Osteocyte (in vitro differentiated cells): ENCODE measurements at regions not wholly inside any gene's neighbourhood (a gene's known extent, or its start where the extent isn't known, plus 50 kb on each side); places are given as distances from the start of the nearest gene placed in this dataset.

Source experiments
- DNase-seq: peaks from one replicate; pipeline ENCODE4 v3.0.0; 2021; ENCODE audit warnings: mixed read lengths; ENCODE audit not compliant: unreplicated experiment; ENCODE audit errors: extremely low spot score
- H3K27ac Mint-ChIP-seq: one replicate; pipeline ENCODE4 v1.8.0; 2021; ENCODE audit warnings: mild to moderate bottlenecking, mixed read lengths; ENCODE audit not compliant: unreplicated experiment
- H3K27me3 Mint-ChIP-seq: one replicate; pipeline ENCODE4 v1.8.0; 2021; ENCODE audit warnings: mixed read lengths; ENCODE audit not compliant: unreplicated experiment
- H3K36me3 Mint-ChIP-seq: one replicate; pipeline ENCODE4 v1.8.0; 2021; ENCODE audit warnings: mixed read lengths; ENCODE audit not compliant: unreplicated experiment
- H3K4me1 Mint-ChIP-seq: one replicate; pipeline ENCODE4 v1.8.0; 2021; ENCODE audit warnings: mixed read lengths; ENCODE audit not compliant: unreplicated experiment
- H3K4me3 Mint-ChIP-seq: one replicate; pipeline ENCODE4 v1.8.0; 2021; ENCODE audit warnings: mild to moderate bottlenecking, moderate library complexity, mixed read lengths; ENCODE audit not compliant: unreplicated experiment
- H3K9me3 Mint-ChIP-seq: one replicate; pipeline ENCODE4 v1.8.0; 2021; ENCODE audit warnings: mixed read lengths; ENCODE audit not compliant: unreplicated experiment
- CTCF ChIP-seq: fragments of 200-600 bp; sonication (generic); IDR thresholded peaks from 2 replicates; pipeline ENCODE4 v1.5.0; 2021; ENCODE audit warnings: antibody characterized with exemption, mild to moderate bottlenecking, moderate library complexity

DNA sequence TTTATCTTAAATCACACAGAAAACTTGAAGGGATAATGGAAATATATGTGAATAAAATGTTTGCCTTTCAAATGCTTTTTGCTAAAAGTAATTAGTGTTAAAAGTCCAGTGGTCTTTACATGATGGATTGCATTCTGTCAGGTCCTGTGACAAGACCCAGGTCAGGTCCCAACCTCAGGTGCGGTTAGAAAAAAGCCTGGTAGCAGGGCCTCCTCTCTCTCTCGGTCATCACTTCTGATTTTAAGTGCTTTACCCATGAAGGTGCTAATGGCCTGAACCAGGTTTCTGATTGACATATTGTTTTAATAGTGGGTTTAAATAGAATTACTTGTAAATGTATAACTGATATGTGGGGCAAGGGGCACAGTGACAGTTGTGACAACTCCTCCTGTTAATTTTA lies 736.3 kb downstream of the POM121L12 start:
- no peak for DNase-seq
- no peak overlapping the region for H3K27ac Mint-ChIP-seq
- H3K9me3 Mint-ChIP-seq = peaks cover 8% of the 10 kb centered on the region
- H3K4me3 Mint-ChIP-seq = no peak overlapping the region
- no peak for TF ChIP-seq CTCF
- no peaks in the 10 kb centered on the region for H3K36me3 Mint-ChIP-seq
- no peaks in the 10 kb centered on the region for H3K4me1 Mint-ChIP-seq
- no peaks in the 10 kb centered on the region for H3K27me3 Mint-ChIP-seq

DNA sequence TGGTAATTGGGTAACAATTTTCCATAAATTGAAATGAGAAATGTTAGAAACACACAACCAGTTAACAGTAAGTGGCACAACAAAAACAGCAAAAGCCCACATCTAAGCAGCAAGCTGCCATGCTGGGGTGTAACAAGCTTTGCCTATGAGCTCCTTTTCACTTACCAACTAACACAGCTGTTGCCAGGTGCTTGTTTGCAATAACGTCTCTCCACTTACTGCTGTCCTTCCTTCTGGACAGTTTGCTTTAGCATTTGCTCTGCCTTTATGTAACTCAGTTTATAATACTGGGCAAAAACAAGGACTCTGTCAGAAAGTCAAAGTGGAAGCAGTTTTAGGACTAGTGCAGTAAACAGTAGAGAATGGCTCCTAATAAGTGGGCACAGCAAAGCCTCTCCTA lies 740.9 kb downstream of the POM121L12 start:
- Mint-ChIP-seq H3K27ac (no peak overlapping the region), H3K4me3 (no peak overlapping the region), H3K36me3 (no peaks in the 10 kb centered on the region), H3K4me1 (no peaks in the 10 kb centered on the region), H3K9me3 (no peaks in the 10 kb centered on the region), H3K27me3 (no peaks in the 10 kb centered on the region)
- DNase-seq = no peak
- no peak for TF ChIP-seq CTCF

DNA sequence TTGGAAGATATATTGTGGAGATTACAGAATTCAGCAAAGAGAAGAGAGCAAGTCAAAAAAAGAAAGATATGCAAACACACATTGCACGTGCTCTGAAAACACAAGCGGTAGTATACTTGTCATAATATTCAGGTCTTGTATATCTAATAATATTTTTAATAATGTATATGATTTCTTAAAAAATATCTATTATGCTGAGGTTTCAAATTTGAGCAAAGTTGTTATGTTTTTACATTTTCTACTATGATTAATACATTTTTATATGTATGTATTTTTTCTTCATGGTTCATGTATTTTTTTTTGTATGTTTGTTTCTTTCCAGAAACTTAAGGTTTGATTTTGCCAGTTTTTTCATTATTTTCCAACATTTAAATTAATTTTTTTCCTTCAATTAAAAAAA lies 752.4 kb upstream of the VSTM2A start:
- Mint-ChIP-seq H3K4me1 (no peaks in the 10 kb centered on the region), H3K4me3 (no peak overlapping the region), H3K27me3 (no peaks in the 10 kb centered on the region), H3K27ac (no peak overlapping the region), H3K9me3 (no peaks in the 10 kb centered on the region), H3K36me3 (no peaks in the 10 kb centered on the region)
- no peak for DNase-seq
- no peak for TF ChIP-seq CTCF

DNA sequence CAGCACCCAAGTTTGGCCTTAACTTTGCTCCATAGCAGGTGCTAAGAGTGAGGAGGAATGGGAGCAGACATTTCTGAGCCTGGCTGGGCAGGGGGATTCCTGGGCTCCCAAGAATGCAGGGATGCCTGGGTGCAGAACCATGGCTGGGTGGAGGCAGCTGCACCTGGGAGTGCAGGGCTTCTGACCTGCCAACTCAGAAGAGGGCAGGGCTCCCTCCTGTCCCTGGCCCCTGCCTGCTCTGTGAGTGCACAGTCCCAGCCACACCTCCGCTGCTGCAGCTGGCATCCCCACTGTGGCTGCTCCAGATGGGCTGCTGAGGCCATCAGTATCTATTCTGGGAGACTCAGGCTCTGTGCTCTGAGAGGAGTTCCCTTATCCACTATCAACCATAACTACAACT lies 747.4 kb upstream of the VSTM2A start:
- H3K4me1 Mint-ChIP-seq = no peaks in the 10 kb centered on the region
- no peaks in the 10 kb centered on the region for H3K9me3 Mint-ChIP-seq
- no peak overlapping the region for H3K4me3 Mint-ChIP-seq
- no peak for TF ChIP-seq CTCF
- no peak overlapping the region for H3K27ac Mint-ChIP-seq
- DNase-seq = no peak
- no peaks in the 10 kb centered on the region for H3K36me3 Mint-ChIP-seq
- no peaks in the 10 kb centered on the region for H3K27me3 Mint-ChIP-seq

GRCh38 chr7:53800746-53801145 lies 741.4 kb upstream of the VSTM2A start:
- no peak for TF ChIP-seq CTCF
- DNase-seq = no peak
- no peaks in the 10 kb centered on the region for H3K4me1 Mint-ChIP-seq
- no peaks in the 10 kb centered on the region for H3K9me3 Mint-ChIP-seq
- no peak overlapping the region for H3K4me3 Mint-ChIP-seq
- no peaks in the 10 kb centered on the region for H3K36me3 Mint-ChIP-seq
- no peaks in the 10 kb centered on the region for H3K27me3 Mint-ChIP-seq
- no peak overlapping the region for H3K27ac Mint-ChIP-seq
